Retinal pigment epithelial cell (primary cell): ENCODE measurements at regions not wholly inside any gene's neighbourhood (a gene's known extent, or its start where the extent isn't known, plus 50 kb on each side); places are given as distances from the start of the nearest gene placed in this dataset.
"Not testable (repeated sequence)": the region's sequence is repeated elsewhere in the genome, so short reads cannot be mapped to it uniquely, and the experiment has no call there.

ENCODE experiments used
- DNase-seq: peaks from one replicate; pipeline ENCODE4 v3.0.0-alpha.2; 2010; ENCODE audit warnings: low read depth
- H3K4me3 ChIP-seq: 2 replicates; pipeline ENCODE4 v1.5.1; 2011; ENCODE audit warnings: mild to moderate bottlenecking, low read length, control low read depth, moderate library complexity
- CTCF ChIP-seq: conservative IDR thresholded peaks from 2 replicates; pipeline ENCODE4 v1.5.1; 2011; ENCODE audit warnings: low read depth, low read length, control low read depth, inconsistent platforms

- H3K4me3 ChIP-seq: no peak overlapping the region
- no peak for TF ChIP-seq CTCF
- no peak for DNase-seq
These were observed 103.3 kb upstream of the CBLB start for GRCh38 chr3:105972069-105972468.

DNA sequence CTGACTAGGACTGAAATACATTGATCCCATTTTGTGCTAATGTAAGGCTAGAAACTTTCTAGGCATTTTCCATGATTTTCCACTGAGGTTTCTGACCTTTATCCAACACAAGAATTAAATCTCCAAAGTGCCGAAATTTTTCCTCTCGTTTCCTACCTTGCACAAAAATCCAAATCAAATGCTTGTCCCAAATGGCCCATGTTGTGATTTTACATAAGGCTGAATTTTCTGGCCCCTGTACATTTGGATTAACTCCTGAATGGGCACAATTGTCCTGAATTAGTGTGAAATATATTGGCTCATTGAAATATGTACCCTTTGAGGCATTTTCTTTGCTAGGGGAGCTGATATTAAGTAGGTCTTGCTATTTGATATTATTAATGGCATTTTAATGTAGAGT, 105.6 kb upstream of the CBLB start:
- DNase-seq: no peak
- no peak for TF ChIP-seq CTCF
- no peak overlapping the region for H3K4me3 ChIP-seq

- no peak for TF ChIP-seq CTCF
- DNase-seq: no peak
- no peak overlapping the region for H3K4me3 ChIP-seq
These were observed 107.4 kb upstream of the CBLB start for GRCh38 chr3:105976196-105976595.

GRCh38 chr3:105979961-105980360, 111.1 kb upstream of the CBLB start:
- TF ChIP-seq CTCF: no peak
- H3K4me3 ChIP-seq: no peak overlapping the region
- no peak for DNase-seq

- no peak for DNase-seq
- H3K4me3 ChIP-seq: no peak overlapping the region
- no peak for TF ChIP-seq CTCF
These were observed 113.4 kb upstream of the CBLB start for GRCh38 chr3:105982207-105982606.

DNA sequence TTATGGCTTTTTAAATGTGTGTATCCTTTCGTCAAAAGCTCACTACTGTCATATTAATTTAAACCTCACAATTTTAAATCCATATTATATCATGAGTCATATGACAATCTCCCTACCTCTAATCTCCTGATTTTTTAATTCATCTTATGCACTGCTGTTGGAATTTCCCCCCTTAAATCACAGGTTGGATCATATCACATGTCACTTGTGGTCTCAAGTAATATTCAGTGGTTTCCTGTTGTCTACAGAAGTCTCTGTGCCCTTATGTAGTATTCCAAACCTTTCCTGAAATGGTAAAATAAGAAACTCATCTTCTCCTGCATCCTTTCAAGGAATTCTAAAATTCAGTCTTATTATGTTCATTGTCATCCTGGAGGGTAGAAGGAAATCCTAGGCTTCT, 116.0 kb upstream of the CBLB start:
- TF ChIP-seq CTCF: no peak
- no peak for DNase-seq
- no peak overlapping the region for H3K4me3 ChIP-seq

GRCh38 chr3:105986343-105986742, 117.5 kb upstream of the CBLB start:
- DNase-seq, H3K4me3 ChIP-seq: not testable (repeated sequence)

DNA sequence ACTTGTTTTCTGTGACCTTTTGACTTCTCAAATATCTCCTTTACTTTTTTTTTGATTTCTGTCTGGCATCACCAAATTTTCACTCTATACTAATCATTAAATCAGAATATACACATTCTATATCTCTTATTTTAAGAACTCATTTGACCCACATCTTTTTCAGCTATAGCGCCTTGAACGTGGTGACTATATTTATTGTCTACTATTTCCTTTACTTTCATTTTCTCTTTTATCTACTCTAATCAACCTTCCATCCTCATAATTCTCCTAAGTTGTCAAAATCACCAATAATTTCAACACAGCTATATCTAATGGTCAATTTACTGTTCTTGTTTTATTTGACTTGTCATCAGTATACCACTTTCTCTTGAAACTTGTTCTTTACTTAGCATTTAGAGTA, 119.0 kb upstream of the CBLB start:
- H3K4me3 ChIP-seq: no peak overlapping the region
- no peak for TF ChIP-seq CTCF
- no peak for DNase-seq
